SK-N-MC (cell line): ENCODE measurements at regions not wholly inside any gene's neighbourhood (a gene's known extent, or its start where the extent isn't known, plus 50 kb on each side); places are given as distances from the start of the nearest gene placed in this dataset.

Experiments used
- DNase-seq: peaks from one replicate; pipeline ENCODE4 v3.0.0-alpha.2; 2011; ENCODE audit warnings: low read depth, low spot score
- H3K27ac ChIP-seq: fragments of 200-600 bp; sonication (generic); 2 replicates; pipeline ENCODE4 v1.5.1; 2016; ENCODE audit warnings: mixed run types
- H3K36me3 ChIP-seq: fragments of 200-600 bp; sonication (generic); 2 replicates; pipeline ENCODE4 v1.6.1; 2017; ENCODE audit warnings: antibody characterized with exemption, low read length, mixed read lengths; ENCODE audit not compliant: insufficient read depth
- H3K4me3 ChIP-seq: fragments of 200-600 bp; sonication (generic); 2 replicates; pipeline ENCODE4 v1.5.1; 2016
- H3K9ac ChIP-seq: fragments of 200-600 bp; sonication (generic); 2 replicates; pipeline ENCODE4 v1.8.0; 2017; ENCODE audit warnings: mixed run types, mixed read lengths; ENCODE audit not compliant: insufficient read length
- H3K9me3 ChIP-seq: fragments of 200-600 bp; sonication (generic); 2 replicates; pipeline ENCODE4 v1.6.1; 2017; ENCODE audit warnings: low read depth, mild to moderate bottlenecking, antibody characterized with exemption, low read length, moderate library complexity, mixed read lengths
- EZH2 ChIP-seq: fragments of 200-600 bp; sonication (generic); IDR thresholded peaks from one replicate; pipeline ENCODE4 v1.6.1; 2017; ENCODE audit warnings: antibody characterized with exemption
- FOXP2 ChIP-seq: optimal IDR thresholded peaks from 2 replicates; pipeline ENCODE3; 2011; ENCODE audit warnings: mild to moderate bottlenecking, moderate library complexity; ENCODE audit not compliant: insufficient read depth; ENCODE audit errors: extremely low read length, control extremely low read depth
- POLR2AphosphoS5 ChIP-seq: IDR thresholded peaks from 2 replicates; pipeline ENCODE4 v1.6.1; 2012; ENCODE audit warnings: mild to moderate bottlenecking, low read depth, low read length, borderline replicate concordance

DNA sequence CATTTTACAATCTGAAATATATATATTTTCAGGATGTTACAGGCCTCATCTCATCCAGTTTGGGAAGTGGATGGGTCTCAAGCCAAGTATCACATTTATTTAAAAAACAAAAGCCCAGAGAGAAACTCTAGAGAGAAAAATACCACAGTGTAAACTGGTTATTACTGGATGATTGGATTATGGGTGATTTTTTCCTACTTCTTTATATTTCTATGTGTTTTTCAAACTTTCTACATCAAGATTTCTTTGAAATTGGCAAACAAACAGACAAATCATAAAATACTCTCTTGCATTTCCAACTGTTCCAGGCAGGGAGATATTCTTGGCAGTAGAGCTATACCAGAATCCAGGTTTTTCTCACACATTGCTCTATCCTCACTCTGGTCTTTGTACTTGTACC lies 116.0 kb upstream of the SMIM23 start:
- Histone ChIP-seq H3K36me3 (no peaks in the 10 kb centered on the region), H3K4me3 (no peak overlapping the region), H3K9me3 (no peaks in the 10 kb centered on the region), H3K9ac (no peak overlapping the region), H3K27ac (no peak overlapping the region)
- TF ChIP-seq POLR2AphosphoS5 = no peak
- TF ChIP-seq EZH2 = no peak
- no peak for TF ChIP-seq FOXP2
- no peak for DNase-seq

DNA sequence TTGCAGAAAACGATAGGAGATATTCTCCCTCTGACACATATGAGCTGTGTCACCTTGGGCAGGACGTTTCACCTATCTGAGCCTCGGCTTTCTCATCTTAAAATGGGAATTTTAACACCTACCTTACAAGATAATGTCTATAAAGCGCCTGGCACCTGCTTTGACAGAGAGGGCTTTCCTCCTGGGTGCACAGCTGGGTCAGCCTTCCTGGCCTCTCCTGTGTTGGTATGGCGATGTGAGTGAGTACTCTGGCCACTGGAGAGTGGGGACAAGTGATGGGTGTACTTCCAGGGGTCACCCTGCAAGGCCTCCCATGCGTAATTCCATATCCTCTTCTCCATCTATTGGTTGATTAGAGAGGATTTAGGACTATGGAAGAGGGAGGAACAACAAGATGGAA lies 113.1 kb upstream of the SMIM23 start:
- no peak for DNase-seq
- no peak for TF ChIP-seq EZH2
- no peak for TF ChIP-seq POLR2AphosphoS5
- no peak for TF ChIP-seq FOXP2
- H3K9me3 ChIP-seq = no peaks in the 10 kb centered on the region
- no peaks in the 10 kb centered on the region for H3K36me3 ChIP-seq
- H3K27ac ChIP-seq = no peak overlapping the region
- no peak overlapping the region for H3K4me3 ChIP-seq
- no peak overlapping the region for H3K9ac ChIP-seq

- Histone ChIP-seq H3K9ac (no peak overlapping the region), H3K36me3 (no peaks in the 10 kb centered on the region), H3K9me3 (no peaks in the 10 kb centered on the region), H3K4me3 (no peak overlapping the region), H3K27ac (no peak overlapping the region)
- no peak for DNase-seq
- TF ChIP-seq EZH2 (no peak), POLR2AphosphoS5 (no peak), FOXP2 (no peak)
Observed at GRCh38 chr5:171673328-171673727, 112.3 kb upstream of the SMIM23 start.

- H3K27ac ChIP-seq = no peak overlapping the region
- no peak for DNase-seq
- no peak for TF ChIP-seq EZH2
- TF ChIP-seq POLR2AphosphoS5 = no peak
- no peak for TF ChIP-seq FOXP2
Observed at GRCh38 chr5:171673840-171674239, 111.8 kb upstream of the SMIM23 start.

GRCh38 chr5:171675511-171675910 lies 110.1 kb upstream of the SMIM23 start:
- Histone ChIP-seq H3K27ac (no peak overlapping the region), H3K4me3 (no peak overlapping the region), H3K9ac (no peak overlapping the region), H3K36me3 (no peaks in the 10 kb centered on the region), H3K9me3 (no peaks in the 10 kb centered on the region)
- TF ChIP-seq POLR2AphosphoS5 (no peak), FOXP2 (no peak), EZH2 (no peak)
- no peak for DNase-seq

More at GRCh38 chr5:171673840-171674239, 111.8 kb upstream of the SMIM23 start:
- Histone ChIP-seq H3K4me3 (no peak overlapping the region), H3K9ac (no peak overlapping the region), H3K36me3 (no peaks in the 10 kb centered on the region), H3K9me3 (no peaks in the 10 kb centered on the region)

- no peak for TF ChIP-seq POLR2AphosphoS5
- no peak for TF ChIP-seq FOXP2
- no peak for TF ChIP-seq EZH2
- Histone ChIP-seq H3K9ac (no peak overlapping the region), H3K27ac (no peak overlapping the region), H3K36me3 (no peaks in the 10 kb centered on the region), H3K4me3 (no peak overlapping the region), H3K9me3 (no peaks in the 10 kb centered on the region)
- DNase-seq = no peak
Observed at GRCh38 chr5:171676286-171676944, 109.2 kb upstream of the SMIM23 start.

GRCh38 chr5:171678646-171679045 lies 107.0 kb upstream of the SMIM23 start:
- TF ChIP-seq FOXP2 (no peak), EZH2 (no peak), POLR2AphosphoS5 (no peak)
- Histone ChIP-seq H3K27ac (no peak overlapping the region), H3K36me3 (no peaks in the 10 kb centered on the region), H3K4me3 (no peak overlapping the region), H3K9me3 (no peaks in the 10 kb centered on the region), H3K9ac (no peak overlapping the region)
- no peak for DNase-seq

DNA sequence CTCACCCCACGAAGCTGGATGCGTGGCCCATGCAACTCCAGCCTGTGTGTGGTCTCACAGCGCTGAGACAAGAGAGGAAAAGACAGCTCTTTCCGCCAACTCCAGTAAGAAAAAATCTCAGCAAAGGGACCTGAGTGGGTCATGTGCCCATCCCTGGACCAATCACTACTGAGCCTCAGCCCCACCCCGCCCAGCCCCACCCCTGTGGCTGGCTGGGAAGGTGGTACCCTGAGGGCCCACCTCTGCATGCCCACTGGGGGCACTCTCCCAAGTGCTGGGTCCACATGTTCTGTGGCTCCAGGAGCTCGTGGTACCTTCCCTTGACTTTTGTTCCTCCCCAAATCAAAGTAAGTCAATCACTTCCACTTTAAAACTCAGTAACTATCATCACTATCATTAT lies 105.1 kb upstream of the SMIM23 start:
- Histone ChIP-seq H3K27ac (no peak overlapping the region), H3K9ac (no peak overlapping the region), H3K36me3 (no peaks in the 10 kb centered on the region), H3K4me3 (no peak overlapping the region), H3K9me3 (no peaks in the 10 kb centered on the region)
- DNase-seq = no peak
- TF ChIP-seq POLR2AphosphoS5 (no peak), FOXP2 (no peak), EZH2 (no peak)

- DNase-seq = no peak
- TF ChIP-seq FOXP2 = no peak
- TF ChIP-seq EZH2 = no peak
- Histone ChIP-seq H3K4me3 (no peak overlapping the region), H3K36me3 (no peaks in the 10 kb centered on the region), H3K9ac (no peak overlapping the region), H3K9me3 (no peaks in the 10 kb centered on the region), H3K27ac (no peak overlapping the region)
Observed at GRCh38 chr5:171681061-171681460, 104.6 kb upstream of the SMIM23 start.
